Keratinocyte (primary cell): ENCODE measurements at regions not wholly inside any gene's neighbourhood (a gene's known extent, or its start where the extent isn't known, plus 50 kb on each side); places are given as distances from the start of the nearest gene placed in this dataset.

Experiments used
- CTCF ChIP-seq, 3 experiments: IDR thresholded peaks in 1 of 3; conservative IDR thresholded peaks in 1 of 3; optimal IDR thresholded peaks in 1 of 3; 2 replicates in 2 of 3; 3 replicates in 1 of 3; pipeline versions ENCODE3 to v1.5.1; 2011; ENCODE audit warnings: low read length in 3 of 3, mild to moderate bottlenecking in 3 of 3, moderate library complexity in 2 of 3, control low read depth in 1 of 3, inconsistent platforms in 1 of 3; ENCODE audit not compliant: insufficient read depth in 2 of 3; ENCODE audit errors: extremely low read depth in 1 of 3
- EZH2 ChIP-seq: IDR thresholded peaks from one replicate; pipeline ENCODE4 v1.6.1; 2012; ENCODE audit warnings: inconsistent platforms, mild to moderate bottlenecking, low read length, moderate library complexity

- TF ChIP-seq EZH2: no peak
- TF ChIP-seq CTCF (optimal IDR thresholded peaks at IDR 0.05 in 1 of 3, IDR thresholded peaks at IDR 0.05 in 1 of 3, conservative IDR thresholded peaks at IDR 0.05 in 1 of 3; ENCODE audit: extremely low read depth in 1 of 3, insufficient read depth in 2 of 3, low read length in 3 of 3): no peak
Observed at GRCh38 chr6:56348578-56348977, 101.2 kb upstream of the COL21A1 start.
